ENCODE measurements at regions not wholly inside any gene's neighbourhood (a gene's known extent, or its start where the extent isn't known, plus 50 kb on each side); places are given as distances from the start of the nearest gene placed in this dataset.

GRCh38 chr1:181390410-181391077, 92.8 kb upstream of the CACNA1E start:
- ATAC-seq (no peak), DNase-seq (no peak)
- no peak overlapping the region for H3K4me3 Mint-ChIP-seq
- peak overlapping the region in 1 of 2 donors; percentile 29 for H3K27ac Mint-ChIP-seq
- H3K9me3 Mint-ChIP-seq = no peaks in the 10 kb centered on the region
- H3K27me3 Mint-ChIP-seq = no peaks in the 10 kb centered on the region
- peaks cover 7% of the 10 kb centered on the region for H3K4me1 Mint-ChIP-seq

- no peak for DNase-seq
- ATAC-seq = no peak
- no peak overlapping the region for H3K4me3 Mint-ChIP-seq
- H3K9me3 Mint-ChIP-seq = no peaks in the 10 kb centered on the region
- peaks cover 7% of the 10 kb centered on the region for H3K4me1 Mint-ChIP-seq
- peak overlapping the region in 1 of 2 donors; percentile 81 for H3K27ac Mint-ChIP-seq
- H3K27me3 Mint-ChIP-seq = no peaks in the 10 kb centered on the region
These were observed 91.9 kb upstream of the CACNA1E start for GRCh38 chr1:181391301-181391900.

- ATAC-seq (no peak), DNase-seq (no peak)
- H3K27me3 Mint-ChIP-seq = no peaks in the 10 kb centered on the region
- peaks cover 7% of the 10 kb centered on the region for H3K4me1 Mint-ChIP-seq
- no peak overlapping the region for H3K4me3 Mint-ChIP-seq
- peak overlapping the region in 1 of 2 donors; percentile 9 for H3K27ac Mint-ChIP-seq
- H3K9me3 Mint-ChIP-seq = no peaks in the 10 kb centered on the region
These were observed 91.2 kb upstream of the CACNA1E start for GRCh38 chr1:181392133-181392532.

- H3K27ac Mint-ChIP-seq = no peak overlapping the region
- DNase-seq (no peak), ATAC-seq (no peak)
- no peaks in the 10 kb centered on the region for H3K9me3 Mint-ChIP-seq
- H3K4me3 Mint-ChIP-seq = no peak overlapping the region
- no peaks in the 10 kb centered on the region for H3K27me3 Mint-ChIP-seq
- peaks cover 7% of the 10 kb centered on the region for H3K4me1 Mint-ChIP-seq
These were observed 90.6 kb upstream of the CACNA1E start for GRCh38 chr1:181392613-181393220.

GRCh38 chr1:181394766-181395165, 88.6 kb upstream of the CACNA1E start:
- peaks cover 7% of the 10 kb centered on the region for H3K4me1 Mint-ChIP-seq
- ATAC-seq = no peak

GRCh38 chr1:181396171-181396670, 87.1 kb upstream of the CACNA1E start:
- H3K27ac Mint-ChIP-seq = no peak overlapping the region
- DNase-seq (peak; percentile 59 to 75), ATAC-seq (peak; percentile 92)
- H3K9me3 Mint-ChIP-seq = no peaks in the 10 kb centered on the region
- H3K27me3 Mint-ChIP-seq = no peaks in the 10 kb centered on the region
- H3K4me3 Mint-ChIP-seq = no peak overlapping the region
- H3K4me1 Mint-ChIP-seq = peaks cover 11% of the 10 kb centered on the region

More at GRCh38 chr1:181394766-181395165, 88.6 kb upstream of the CACNA1E start:
- Mint-ChIP-seq H3K9me3 (no peaks in the 10 kb centered on the region), H3K27ac (no peak overlapping the region), H3K4me3 (no peak overlapping the region), H3K27me3 (no peaks in the 10 kb centered on the region)
- DNase-seq = no peak

- DNase-seq = no peak
- Mint-ChIP-seq H3K27me3 (no peaks in the 10 kb centered on the region), H3K9me3 (no peaks in the 10 kb centered on the region), H3K27ac (no peak overlapping the region), H3K4me3 (no peak overlapping the region), H3K4me1 (peaks cover 17% of the 10 kb centered on the region)
- no peak for ATAC-seq
These were observed 86.5 kb upstream of the CACNA1E start for GRCh38 chr1:181396811-181397210.

GRCh38 chr1:181397845-181398244, 85.5 kb upstream of the CACNA1E start:
- Mint-ChIP-seq H3K4me1 (peaks cover 18% of the 10 kb centered on the region), H3K27ac (peak overlapping the region; percentile 65 to 70), H3K4me3 (peak overlapping the region; percentile 70 to 73), H3K9me3 (no peaks in the 10 kb centered on the region), H3K27me3 (no peaks in the 10 kb centered on the region)
- DNase-seq (peak; percentile 23 to 45), ATAC-seq (peak; percentile 67)

GRCh38 chr1:181398544-181398943, 84.8 kb upstream of the CACNA1E start:
- ATAC-seq (peak; percentile 59), DNase-seq (peak in 1 of 2 donors; percentile 63)
- no peaks in the 10 kb centered on the region for H3K9me3 Mint-ChIP-seq
- H3K27me3 Mint-ChIP-seq = no peaks in the 10 kb centered on the region
- H3K4me3 Mint-ChIP-seq = peak overlapping the region; percentile 70 to 73
- H3K4me1 Mint-ChIP-seq = peaks cover 22% of the 10 kb centered on the region
- no peak overlapping the region for H3K27ac Mint-ChIP-seq

GRCh38 chr1:181405584-181405983, 77.7 kb upstream of the CACNA1E start:
- no peaks in the 10 kb centered on the region for H3K9me3 Mint-ChIP-seq
- no peak for ATAC-seq

GRCh38 chr1:181406989-181407388, 76.3 kb upstream of the CACNA1E start:
- Mint-ChIP-seq H3K9me3 (no peaks in the 10 kb centered on the region), H3K4me3 (no peak overlapping the region), H3K4me1 (peaks cover 16% of the 10 kb centered on the region), H3K27me3 (no peaks in the 10 kb centered on the region), H3K27ac (no peak overlapping the region)
- no peak for ATAC-seq
- no peak for DNase-seq

More at GRCh38 chr1:181405584-181405983, 77.7 kb upstream of the CACNA1E start:
- Mint-ChIP-seq H3K4me3 (no peak overlapping the region), H3K27me3 (no peaks in the 10 kb centered on the region), H3K4me1 (peaks cover 29% of the 10 kb centered on the region), H3K27ac (no peak overlapping the region)
- DNase-seq = no peak

GRCh38 chr1:181409981-181410380, 73.3 kb upstream of the CACNA1E start:
- no peak overlapping the region for H3K27ac Mint-ChIP-seq
- no peaks in the 10 kb centered on the region for H3K27me3 Mint-ChIP-seq
- H3K4me1 Mint-ChIP-seq = peaks cover 9% of the 10 kb centered on the region
- ATAC-seq (no peak), DNase-seq (no peak)
- H3K9me3 Mint-ChIP-seq = no peaks in the 10 kb centered on the region
- no peak overlapping the region for H3K4me3 Mint-ChIP-seq

- ATAC-seq (no peak), DNase-seq (no peak)
- Mint-ChIP-seq H3K27me3 (no peaks in the 10 kb centered on the region), H3K4me1 (no peaks in the 10 kb centered on the region), H3K9me3 (no peaks in the 10 kb centered on the region), H3K27ac (no peak overlapping the region), H3K4me3 (no peak overlapping the region)
These were observed 70.6 kb upstream of the CACNA1E start for GRCh38 chr1:181412746-181413145.

- no peaks in the 10 kb centered on the region for H3K9me3 Mint-ChIP-seq
- ATAC-seq (peak; percentile 48), DNase-seq (no peak)
- H3K27me3 Mint-ChIP-seq = no peaks in the 10 kb centered on the region
- no peak overlapping the region for H3K27ac Mint-ChIP-seq
- H3K4me3 Mint-ChIP-seq = no peak overlapping the region
- H3K4me1 Mint-ChIP-seq = no peaks in the 10 kb centered on the region
These were observed 70.0 kb upstream of the CACNA1E start for GRCh38 chr1:181413195-181413815.

GRCh38 chr1:181413836-181414235, 69.5 kb upstream of the CACNA1E start:
- Mint-ChIP-seq H3K9me3 (no peaks in the 10 kb centered on the region), H3K4me1 (no peaks in the 10 kb centered on the region), H3K27ac (no peak overlapping the region), H3K27me3 (no peaks in the 10 kb centered on the region), H3K4me3 (no peak overlapping the region)
- DNase-seq (no peak), ATAC-seq (no peak)
